HG02852 (cell line): ENCODE measurements at regions not wholly inside any gene's neighbourhood (a gene's known extent, or its start where the extent isn't known, plus 50 kb on each side); places are given as distances from the start of the nearest gene placed in this dataset.
"Not testable (repeated sequence)": the region's sequence is repeated elsewhere in the genome, so short reads cannot be mapped to it uniquely, and the experiment has no call there.

Experiments used
- ATAC-seq: cut with Tn5 transposase; IDR thresholded peaks from one replicate; pipeline ENCODE4 v1.9.1; 2021; ENCODE audit warnings: mild to moderate bottlenecking, moderate library complexity; ENCODE audit not compliant: unreplicated experiment

GRCh38 chr5:124891179-124891578, 144.7 kb upstream of the ZNF608 start:
- no peak for ATAC-seq

DNA sequence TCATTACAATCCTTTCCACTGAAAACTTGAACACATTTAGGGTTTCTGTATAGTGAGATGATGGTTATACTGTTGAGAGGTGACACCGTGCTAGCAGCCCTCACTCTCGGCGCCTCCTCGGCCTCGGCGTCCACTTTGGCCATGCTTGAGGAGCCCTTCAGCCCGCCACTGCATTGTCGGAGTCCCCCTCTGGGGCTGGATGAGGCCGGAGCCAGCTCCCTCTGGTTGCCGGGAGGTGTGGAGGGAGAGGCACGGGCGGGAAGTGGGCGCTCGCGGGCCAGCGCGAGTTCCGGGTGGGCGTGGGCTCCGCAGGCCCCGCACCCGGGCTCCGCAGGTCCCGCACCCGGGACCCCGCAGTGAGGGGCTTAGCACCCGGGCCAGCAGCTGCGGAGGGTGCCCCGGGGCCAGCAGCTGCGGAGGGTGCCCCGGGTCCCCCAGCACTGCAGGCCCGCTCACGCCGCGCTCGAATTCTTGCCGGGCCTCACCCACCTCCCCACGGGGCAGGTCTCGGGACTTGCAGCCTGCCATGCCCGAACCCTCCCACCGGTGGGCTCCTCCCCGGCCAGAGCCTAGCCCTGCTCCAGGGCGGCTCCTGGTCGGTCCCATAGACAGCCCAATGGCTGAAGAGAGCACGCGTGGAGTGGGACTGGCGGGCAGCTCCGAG, 145.9 kb upstream of the ZNF608 start:
- ATAC-seq: no peak

DNA sequence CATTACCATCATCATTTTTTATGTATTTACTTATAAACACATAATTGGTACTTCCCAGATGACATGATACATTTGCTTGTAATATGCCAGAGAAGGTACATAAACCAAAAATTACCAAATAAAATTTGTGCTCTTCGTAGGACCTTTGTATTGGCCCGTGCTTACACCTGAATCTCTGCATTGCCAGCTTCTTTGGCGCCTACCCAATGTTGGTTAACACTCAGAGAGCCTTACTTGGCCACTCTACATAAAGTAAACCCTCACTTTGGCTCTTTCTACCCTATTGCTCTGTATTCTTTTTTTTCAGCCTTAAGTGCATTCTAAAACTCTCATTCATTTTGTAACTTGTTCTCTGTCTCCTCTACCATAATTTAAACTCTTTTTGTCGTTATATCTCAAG, 148.1 kb upstream of the ZNF608 start:
- no peak for ATAC-seq

DNA sequence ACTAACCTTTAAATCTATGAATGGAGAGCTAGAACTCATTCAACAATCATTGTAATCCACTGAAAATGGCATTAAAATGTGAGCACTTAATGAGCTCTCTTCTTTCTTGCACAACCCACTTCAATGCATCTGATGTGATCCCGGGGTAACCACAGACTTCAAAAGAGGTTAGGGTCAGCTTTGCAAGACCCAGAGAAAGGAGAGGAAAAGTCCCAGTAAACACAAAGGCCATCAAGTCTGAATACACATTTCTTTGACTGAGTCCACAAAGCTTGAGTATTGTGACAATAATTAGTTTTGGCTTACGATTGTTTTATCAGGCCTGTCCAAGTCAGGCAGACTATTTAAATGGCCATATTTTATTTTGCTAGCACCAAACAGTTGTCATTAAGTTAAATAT, 148.8 kb upstream of the ZNF608 start:
- no peak for ATAC-seq

DNA sequence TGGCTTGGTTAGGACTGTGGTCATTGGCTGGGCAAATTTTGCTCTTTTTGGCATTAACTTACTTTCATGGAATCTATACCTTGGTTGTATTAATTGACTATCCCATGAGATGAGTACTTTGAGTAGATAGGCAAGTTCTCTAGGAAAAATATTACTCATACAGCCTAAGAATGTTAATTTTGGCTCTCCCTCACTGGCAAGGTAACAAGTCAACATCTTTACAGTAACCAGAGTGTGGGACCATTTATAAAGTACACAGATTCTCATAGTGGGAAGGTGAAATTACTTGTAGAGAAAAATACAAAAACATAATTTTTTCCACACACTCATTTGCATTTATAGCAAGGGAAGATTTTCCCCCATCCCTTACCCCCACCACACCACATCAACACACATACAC, 154.6 kb upstream of the ZNF608 start:
- no peak for ATAC-seq

- ATAC-seq: peak; percentile 99
These were observed 155.8 kb upstream of the ZNF608 start for GRCh38 chr5:124902097-124902821.

DNA sequence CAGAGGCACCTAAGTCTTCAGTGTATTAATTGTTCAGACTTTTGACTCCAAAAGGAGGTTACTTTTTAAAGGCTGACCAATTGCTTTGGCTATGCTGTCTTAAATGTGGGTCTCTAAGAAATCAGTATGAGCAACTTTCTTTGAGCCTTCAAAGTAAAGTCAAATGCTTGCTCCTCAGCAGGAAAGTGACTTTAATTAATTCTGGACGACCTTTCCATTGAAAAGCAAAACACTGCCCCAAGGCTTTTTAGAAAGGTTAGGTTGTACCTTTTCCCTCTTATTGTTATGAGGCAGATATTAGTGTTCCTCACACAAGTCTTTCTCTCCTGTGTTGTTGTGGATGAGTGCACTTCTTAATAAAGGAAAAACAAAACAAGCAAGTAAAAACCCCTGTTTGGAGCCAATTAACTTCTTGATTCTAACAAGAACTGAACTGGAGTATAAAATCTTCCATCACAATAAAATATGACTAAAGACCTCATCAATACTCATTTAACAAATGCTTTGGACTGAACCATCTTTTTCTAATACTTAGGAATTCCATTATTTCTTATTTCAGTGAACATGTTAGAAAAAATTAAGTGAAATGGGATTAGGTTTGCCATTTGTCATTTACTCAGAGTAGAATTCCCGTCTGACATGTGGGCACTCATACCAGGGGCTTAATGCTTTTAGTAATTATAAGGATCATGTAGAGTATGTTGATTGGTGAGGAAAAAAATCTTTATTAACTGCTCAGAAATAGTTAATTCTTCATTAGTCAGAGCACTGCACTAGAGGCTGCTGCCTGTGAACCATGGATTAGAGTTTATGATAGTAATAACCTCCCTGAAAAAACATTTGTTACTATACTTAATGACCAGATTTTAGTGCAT, 159.1 kb upstream of the ZNF608 start:
- ATAC-seq: no peak

- ATAC-seq: no peak
These were observed 160.1 kb upstream of the ZNF608 start for GRCh38 chr5:124906339-124907097.

- ATAC-seq: no peak
These were observed 160.7 kb upstream of the ZNF608 start for GRCh38 chr5:124907098-124907644.

- ATAC-seq: peak; percentile 89
These were observed 162.4 kb upstream of the ZNF608 start for GRCh38 chr5:124908581-124909451.

- no peak for ATAC-seq
These were observed 163.3 kb upstream of the ZNF608 start for GRCh38 chr5:124909734-124910133.

DNA sequence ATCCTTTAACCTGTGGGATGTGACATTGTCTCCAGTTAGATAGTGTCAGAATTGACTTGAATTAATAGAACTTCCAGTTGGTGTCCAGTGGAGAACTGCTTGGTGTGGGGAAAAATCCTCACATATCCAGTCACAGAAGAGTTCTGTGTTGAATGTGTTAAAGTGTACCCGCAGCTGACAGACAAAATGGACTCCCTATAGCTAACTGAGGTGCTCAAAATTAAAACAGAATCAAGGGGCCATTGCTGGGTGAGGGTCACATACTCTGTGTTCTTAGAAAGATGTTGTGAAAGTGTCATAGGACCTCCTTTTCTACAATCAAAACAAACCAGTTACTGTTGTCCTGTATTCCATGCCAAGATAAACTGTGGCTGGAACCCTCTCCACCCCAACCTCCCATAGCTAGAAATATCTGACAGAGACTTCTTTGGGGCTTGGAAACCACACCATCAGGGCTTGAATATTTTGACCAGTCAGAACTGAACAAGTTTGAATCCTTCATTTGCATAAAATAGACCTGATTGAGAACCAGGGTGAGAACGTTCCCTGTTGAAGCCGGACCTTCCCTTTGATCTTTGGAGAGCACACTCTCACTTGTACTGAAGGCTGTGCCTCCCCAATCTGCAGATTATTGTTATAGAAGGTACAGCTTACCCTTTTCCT, 164.0 kb upstream of the ZNF608 start:
- ATAC-seq: peak; percentile 56

- no peak for ATAC-seq
These were observed 166.3 kb upstream of the ZNF608 start for GRCh38 chr5:124912638-124913328.

GRCh38 chr5:124913329-124913653, 166.9 kb upstream of the ZNF608 start:
- ATAC-seq: no peak

GRCh38 chr5:124916313-124916712, 169.9 kb upstream of the ZNF608 start:
- ATAC-seq: not testable (repeated sequence)

GRCh38 chr5:124918618-124919017, 172.2 kb upstream of the ZNF608 start:
- ATAC-seq: no peak

- no peak for ATAC-seq
These were observed 172.6 kb upstream of the ZNF608 start for GRCh38 chr5:124919076-124919475.

DNA sequence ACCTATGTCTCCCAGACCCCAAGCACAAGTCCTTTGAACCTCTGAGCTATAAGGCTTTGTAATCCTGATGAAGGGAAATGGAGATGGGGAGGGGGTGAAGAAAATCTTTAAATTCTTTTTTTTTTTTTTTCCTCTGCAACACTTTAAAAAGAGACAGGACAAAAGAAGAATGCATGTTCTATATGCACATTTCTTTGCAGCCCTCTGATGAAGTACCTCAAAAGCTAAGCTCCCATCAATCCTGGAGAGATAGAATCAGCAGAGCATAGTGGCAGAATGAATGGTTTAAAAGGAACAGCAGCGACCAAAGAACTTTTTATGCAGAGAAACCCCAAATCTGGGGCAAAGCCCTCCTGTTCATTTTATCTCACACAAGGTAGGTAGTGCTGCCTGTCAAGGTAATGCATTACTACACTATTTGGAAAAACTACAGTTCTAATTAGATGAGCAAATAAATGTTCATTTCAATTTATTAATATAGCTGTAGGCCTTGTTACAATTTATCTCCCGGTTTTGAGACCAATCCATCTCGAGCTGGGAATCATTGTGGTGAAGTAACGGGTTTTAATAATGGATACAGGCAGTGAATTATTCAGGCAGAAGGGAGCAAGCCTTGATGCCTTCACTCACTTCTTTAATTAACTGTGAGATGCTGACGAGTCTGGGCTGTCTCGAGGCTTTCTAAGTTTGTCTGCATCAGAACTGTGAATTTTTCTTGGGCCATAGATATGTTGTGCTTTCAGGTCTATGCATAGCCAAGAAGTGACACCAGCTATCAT, 173.5 kb upstream of the ZNF608 start:
- ATAC-seq: no peak
